Neuron (in vitro differentiated cells): ENCODE measurements at regions not wholly inside any gene's neighbourhood (a gene's known extent, or its start where the extent isn't known, plus 50 kb on each side); places are given as distances from the start of the nearest gene placed in this dataset.

Experiments
- H2AFZ ChIP-seq: one replicate; pipeline ENCODE4 v1.6.1; 2013; ENCODE audit warnings: low read depth, mild to moderate bottlenecking, inconsistent platforms, low read length, moderate library complexity
- H3K27me3 ChIP-seq: one replicate; pipeline ENCODE4 v1.6.1; 2013; ENCODE audit warnings: low read length; ENCODE audit not compliant: insufficient read depth
- H3K36me3 ChIP-seq: one replicate; pipeline ENCODE4 v1.6.1; 2013; ENCODE audit warnings: low read length; ENCODE audit not compliant: insufficient read depth
- H3K4me1 ChIP-seq: one replicate; pipeline ENCODE4 v1.6.1; 2013; ENCODE audit warnings: low read length; ENCODE audit not compliant: insufficient read depth
- H3K4me3 ChIP-seq: 2 replicates; pipeline ENCODE4 v1.5.1; 2013; ENCODE audit warnings: mild to moderate bottlenecking, low read length, moderate library complexity
- H3K9me3 ChIP-seq: one replicate; pipeline ENCODE4 v1.6.1; 2013; ENCODE audit warnings: low read length

DNA sequence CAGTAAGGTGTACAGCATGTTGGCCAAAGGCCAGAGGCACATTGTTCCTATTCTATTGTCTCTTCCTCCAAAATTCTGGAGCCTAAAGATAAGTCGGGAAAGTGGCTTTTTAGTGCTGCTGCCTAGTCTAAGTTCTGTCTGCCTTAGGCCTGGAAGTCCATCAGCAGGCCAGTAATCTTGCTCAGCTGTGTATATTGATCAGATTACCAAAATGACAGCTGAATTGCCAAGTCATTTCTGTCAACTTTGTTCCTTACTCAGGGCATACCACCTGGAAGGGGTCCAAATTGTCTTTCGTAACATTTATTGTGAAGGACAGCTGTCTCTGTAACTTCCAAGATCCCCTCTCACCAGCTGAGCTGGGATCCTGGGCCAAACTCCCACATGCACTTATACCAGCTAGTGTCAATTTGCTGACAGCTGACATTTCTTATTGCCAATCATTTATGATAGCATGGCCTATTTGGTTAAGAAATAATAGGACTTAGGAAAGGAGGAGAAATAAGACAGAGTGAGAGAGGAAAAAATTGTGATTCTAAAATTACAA is 116.8 kb upstream of the FSHR start:
- H3K4me3 ChIP-seq: no peak overlapping the region
- no peak overlapping the region for H2AFZ ChIP-seq
- H3K36me3 ChIP-seq: no peaks in the 10 kb centered on the region
- no peaks in the 10 kb centered on the region for H3K4me1 ChIP-seq
- H3K9me3 ChIP-seq: no peaks in the 10 kb centered on the region
- H3K27me3 ChIP-seq: no peaks in the 10 kb centered on the region

DNA sequence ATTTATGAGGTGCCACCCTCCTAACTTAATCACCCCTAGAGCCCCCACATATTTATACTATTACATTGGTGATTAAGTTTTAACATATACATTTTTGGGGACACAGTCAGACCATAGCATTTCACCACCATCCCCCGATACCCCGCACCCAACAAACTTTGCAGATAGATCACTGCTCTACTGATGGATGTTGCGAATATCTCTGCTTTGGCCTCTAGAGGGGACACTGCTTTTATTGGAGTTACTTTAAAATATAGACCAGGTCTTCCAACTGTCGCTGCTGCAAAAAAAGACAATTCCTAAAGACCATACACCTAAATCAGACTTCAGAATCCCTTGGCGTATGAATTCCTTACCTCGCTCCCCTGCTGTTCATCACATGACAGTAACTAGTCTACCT is 115.8 kb upstream of the FSHR start:
- Histone ChIP-seq H3K9me3 (no peaks in the 10 kb centered on the region), H3K27me3 (no peaks in the 10 kb centered on the region), H3K36me3 (no peaks in the 10 kb centered on the region), H3K4me1 (no peaks in the 10 kb centered on the region), H3K4me3 (no peak overlapping the region), H2AFZ (no peak overlapping the region)

DNA sequence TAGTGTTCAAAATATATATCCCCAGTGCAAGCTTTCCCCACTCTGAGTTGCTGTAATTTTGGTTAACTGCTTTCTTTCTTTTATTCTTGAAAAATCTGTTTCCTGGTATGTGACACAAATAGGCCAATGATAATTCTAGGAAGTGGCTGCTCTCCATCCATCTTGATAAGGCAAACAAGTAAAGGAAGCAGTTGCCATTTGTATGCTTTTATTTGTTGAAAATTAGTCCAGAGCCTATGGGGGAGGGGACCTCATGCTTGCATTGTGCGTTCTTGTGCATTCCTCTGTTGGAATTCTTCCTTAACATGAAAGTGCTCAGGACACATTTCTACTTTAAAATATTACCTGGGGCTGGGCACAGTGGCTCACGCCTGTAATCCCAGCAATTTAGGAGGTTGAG is 111.2 kb upstream of the FSHR start:
- Histone ChIP-seq H2AFZ (no peak overlapping the region), H3K4me1 (no peaks in the 10 kb centered on the region), H3K27me3 (no peaks in the 10 kb centered on the region), H3K9me3 (no peaks in the 10 kb centered on the region), H3K36me3 (no peaks in the 10 kb centered on the region), H3K4me3 (no peak overlapping the region)

DNA sequence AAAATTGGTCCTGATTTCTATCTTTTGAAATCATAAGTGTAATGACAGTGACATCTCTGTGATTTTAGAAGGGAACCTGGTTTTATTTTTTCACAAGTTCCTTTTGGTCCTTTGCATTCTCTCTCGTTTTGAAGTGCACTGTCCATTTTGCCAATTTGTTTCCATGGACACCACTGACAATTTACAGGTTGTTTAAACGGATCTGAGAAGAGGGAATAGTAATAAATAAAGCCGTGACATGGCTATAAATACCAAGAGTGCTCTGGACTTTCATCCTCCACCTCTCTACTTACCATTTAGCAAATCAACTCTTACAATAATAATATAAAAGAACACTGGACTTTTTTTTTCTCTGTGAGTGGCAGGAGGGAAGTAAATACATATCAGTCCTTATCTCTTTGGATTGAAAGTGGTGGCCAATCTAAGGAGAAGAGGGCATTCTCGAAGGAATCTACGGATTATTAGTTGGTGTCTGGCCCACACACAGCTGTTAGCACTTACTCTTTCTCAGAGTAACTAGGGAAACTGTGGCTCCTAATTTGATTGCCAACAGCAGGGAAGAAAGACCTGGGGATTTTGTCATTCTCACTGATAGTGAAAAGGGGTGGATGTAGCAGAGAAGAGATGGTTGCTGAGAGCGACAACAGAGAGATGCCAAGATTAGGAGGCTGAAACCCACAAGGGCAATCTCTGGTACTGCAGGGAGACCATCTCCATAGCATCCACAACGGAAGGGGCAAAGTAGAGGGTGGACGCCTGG is 108.7 kb upstream of the FSHR start:
- H3K4me1 ChIP-seq: no peaks in the 10 kb centered on the region
- H2AFZ ChIP-seq: no peak overlapping the region
- H3K4me3 ChIP-seq: no peak overlapping the region
- no peaks in the 10 kb centered on the region for H3K9me3 ChIP-seq
- H3K36me3 ChIP-seq: no peaks in the 10 kb centered on the region
- no peaks in the 10 kb centered on the region for H3K27me3 ChIP-seq

DNA sequence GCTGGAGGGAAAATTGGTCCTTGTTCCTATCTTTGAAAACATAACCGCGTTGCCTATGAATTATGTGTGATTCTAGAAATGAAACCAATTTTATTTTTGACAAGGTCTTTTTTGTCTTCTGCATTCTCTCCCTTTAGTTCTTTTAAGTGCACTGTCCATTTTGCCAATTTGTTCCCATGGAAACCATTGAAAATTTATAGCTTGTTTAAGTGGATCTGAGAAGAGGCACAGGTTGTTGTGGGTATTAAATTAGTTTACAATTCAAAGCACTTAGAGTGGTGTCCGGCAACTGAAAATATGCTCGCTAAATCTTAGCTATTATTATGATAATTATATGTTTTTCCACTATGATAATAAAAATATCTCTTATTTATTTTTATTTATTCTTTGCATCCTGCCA is 107.5 kb upstream of the FSHR start:
- Histone ChIP-seq H3K9me3 (no peaks in the 10 kb centered on the region), H3K4me3 (no peak overlapping the region), H2AFZ (no peak overlapping the region), H3K4me1 (no peaks in the 10 kb centered on the region), H3K36me3 (no peaks in the 10 kb centered on the region), H3K27me3 (no peaks in the 10 kb centered on the region)

DNA sequence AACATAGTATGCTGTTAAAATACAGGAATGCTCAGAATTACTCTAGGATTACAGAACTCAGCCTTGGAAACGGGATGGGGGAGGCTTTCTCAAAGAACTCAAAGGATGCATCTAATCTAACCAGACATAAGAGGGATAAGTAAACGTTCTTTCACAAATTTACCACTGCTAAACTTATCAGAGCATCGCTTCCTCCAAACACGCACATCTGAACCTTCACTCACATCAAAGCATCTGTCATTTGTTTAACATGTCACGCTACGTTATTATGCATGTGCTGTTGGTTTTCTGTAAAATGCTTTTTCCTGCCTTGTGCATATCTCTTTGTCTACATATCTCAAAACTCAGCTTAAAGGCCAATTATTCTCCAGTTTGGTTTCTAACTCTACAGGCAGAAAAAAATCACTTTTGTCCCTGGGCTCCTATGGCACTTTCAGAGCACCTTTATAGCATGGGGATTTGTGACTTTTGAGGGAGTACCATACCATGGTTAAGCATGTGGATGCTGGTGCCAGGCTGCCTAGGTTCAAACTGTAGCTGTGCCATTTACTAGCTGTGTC is 106.7 kb upstream of the FSHR start:
- Histone ChIP-seq H3K4me3 (no peak overlapping the region), H2AFZ (no peak overlapping the region), H3K27me3 (no peaks in the 10 kb centered on the region), H3K36me3 (no peaks in the 10 kb centered on the region), H3K9me3 (no peaks in the 10 kb centered on the region), H3K4me1 (no peaks in the 10 kb centered on the region)

DNA sequence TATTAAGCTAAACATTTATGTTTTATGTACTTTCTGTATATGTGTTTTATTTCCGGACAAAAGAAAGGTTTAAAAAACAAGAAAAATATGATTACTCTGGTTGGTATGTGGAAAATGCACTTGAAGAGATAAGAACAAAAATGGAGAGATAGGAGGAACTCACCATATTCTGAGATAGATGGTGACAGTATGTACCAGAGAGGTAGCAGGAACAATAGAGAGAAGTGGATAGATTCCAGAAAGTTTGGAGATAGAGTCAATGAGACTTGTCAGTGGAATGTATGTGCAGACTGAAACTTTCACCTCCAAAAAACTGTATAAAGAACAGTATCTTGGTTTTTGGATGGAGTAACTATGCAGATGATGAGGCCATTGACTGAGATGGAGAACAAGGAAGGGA is 105.6 kb upstream of the FSHR start:
- Histone ChIP-seq H3K4me3 (no peak overlapping the region), H3K9me3 (no peaks in the 10 kb centered on the region), H2AFZ (no peak overlapping the region), H3K36me3 (no peaks in the 10 kb centered on the region), H3K27me3 (no peaks in the 10 kb centered on the region), H3K4me1 (no peaks in the 10 kb centered on the region)

DNA sequence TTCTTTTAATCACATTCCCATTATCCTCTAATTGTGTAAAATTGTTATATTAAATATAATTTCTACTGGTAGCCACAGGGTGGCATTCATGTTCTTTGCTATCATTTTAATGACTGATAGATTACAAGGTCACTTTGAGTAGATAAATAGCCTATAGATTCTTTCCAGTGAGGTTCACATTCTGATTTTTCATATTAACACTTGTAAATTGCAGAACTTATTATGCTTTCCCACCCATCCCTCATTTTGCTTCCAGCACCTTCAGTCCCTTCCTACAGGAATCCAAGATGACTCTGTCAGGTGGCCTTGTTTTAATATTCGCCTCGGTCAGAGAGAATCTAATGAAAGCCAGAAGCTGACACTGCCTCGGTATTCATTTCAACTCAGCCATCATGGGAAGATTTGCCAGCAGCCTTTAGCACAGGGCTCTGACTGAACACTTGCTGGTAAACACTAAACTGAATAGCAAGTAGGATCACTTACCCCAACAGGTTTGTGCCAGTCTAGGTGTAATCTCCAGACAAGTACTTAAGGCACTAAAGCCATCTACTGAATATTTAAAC is 101.2 kb upstream of the FSHR start:
- H2AFZ ChIP-seq: no peak overlapping the region
- no peaks in the 10 kb centered on the region for H3K36me3 ChIP-seq
- H3K27me3 ChIP-seq: no peaks in the 10 kb centered on the region
- H3K9me3 ChIP-seq: no peaks in the 10 kb centered on the region
- no peaks in the 10 kb centered on the region for H3K4me1 ChIP-seq
- H3K4me3 ChIP-seq: no peak overlapping the region

DNA sequence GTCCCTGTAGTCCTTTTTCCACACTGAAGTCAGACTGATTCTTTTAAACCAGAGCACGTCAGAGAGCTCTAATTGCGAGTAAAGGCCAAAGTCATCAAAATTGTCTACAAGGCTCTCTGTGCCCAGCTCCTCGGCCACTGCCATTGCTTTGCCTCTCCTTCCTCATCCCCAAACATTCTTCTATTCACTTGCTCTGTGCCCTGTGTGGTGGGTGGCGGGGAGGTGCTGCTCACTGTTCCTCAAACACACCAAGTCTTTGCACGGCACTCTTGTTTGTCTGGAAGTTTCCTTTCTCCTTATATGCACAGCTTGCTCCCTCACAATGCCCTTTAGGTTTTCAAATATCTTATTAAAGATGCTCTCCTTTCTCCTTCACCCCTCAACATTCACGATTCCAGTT is 100.1 kb upstream of the FSHR start:
- no peaks in the 10 kb centered on the region for H3K36me3 ChIP-seq
- H2AFZ ChIP-seq: no peak overlapping the region
- no peaks in the 10 kb centered on the region for H3K9me3 ChIP-seq
- H3K4me1 ChIP-seq: no peaks in the 10 kb centered on the region
- H3K27me3 ChIP-seq: no peaks in the 10 kb centered on the region
- no peak overlapping the region for H3K4me3 ChIP-seq

DNA sequence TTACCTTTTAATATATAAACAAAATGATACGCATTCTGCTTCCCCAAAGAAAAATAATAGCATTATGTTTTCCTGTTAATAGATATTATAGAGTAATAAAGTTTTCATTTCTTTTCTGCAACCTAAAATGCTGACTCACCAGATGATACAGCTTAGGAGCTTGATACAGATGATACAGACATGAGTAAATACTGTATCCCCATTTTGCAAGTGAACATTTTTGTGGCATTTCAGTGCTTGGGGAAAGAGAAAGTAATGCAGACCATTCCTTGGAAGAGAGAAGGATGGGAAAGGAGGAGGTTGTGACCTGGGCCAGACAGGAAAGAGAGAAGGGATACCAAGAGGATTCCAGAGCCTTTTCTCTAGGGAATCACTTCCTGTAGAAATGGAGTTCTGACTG is 97.5 kb upstream of the FSHR start:
- H3K9me3 ChIP-seq: no peaks in the 10 kb centered on the region
- H3K27me3 ChIP-seq: no peaks in the 10 kb centered on the region
- no peak overlapping the region for H2AFZ ChIP-seq
- H3K36me3 ChIP-seq: no peaks in the 10 kb centered on the region
- no peak overlapping the region for H3K4me3 ChIP-seq
- no peaks in the 10 kb centered on the region for H3K4me1 ChIP-seq

DNA sequence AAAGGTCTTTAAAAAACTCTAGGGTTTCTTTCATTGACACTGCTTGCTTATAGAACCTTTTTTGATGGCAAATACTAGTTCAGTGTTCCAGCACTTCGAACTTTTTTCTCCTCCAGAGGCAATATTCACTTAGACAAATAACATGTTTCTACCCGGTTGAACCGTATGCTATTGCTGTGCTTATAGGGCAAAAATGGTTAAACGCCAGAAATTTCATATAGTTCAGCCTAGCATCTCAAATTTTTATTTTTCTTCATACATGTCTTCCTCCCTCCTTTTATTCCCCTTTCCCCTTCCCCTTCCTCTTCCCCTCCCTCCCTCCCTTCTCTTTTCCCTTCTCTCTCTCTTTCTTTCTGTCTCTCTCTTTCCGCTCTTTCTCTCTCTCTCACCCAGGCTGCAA is 96.9 kb upstream of the FSHR start:
- H3K27me3 ChIP-seq: no peaks in the 10 kb centered on the region
- H2AFZ ChIP-seq: no peak overlapping the region
- no peak overlapping the region for H3K4me3 ChIP-seq
- H3K4me1 ChIP-seq: no peaks in the 10 kb centered on the region
- no peaks in the 10 kb centered on the region for H3K36me3 ChIP-seq
- H3K9me3 ChIP-seq: no peaks in the 10 kb centered on the region

DNA sequence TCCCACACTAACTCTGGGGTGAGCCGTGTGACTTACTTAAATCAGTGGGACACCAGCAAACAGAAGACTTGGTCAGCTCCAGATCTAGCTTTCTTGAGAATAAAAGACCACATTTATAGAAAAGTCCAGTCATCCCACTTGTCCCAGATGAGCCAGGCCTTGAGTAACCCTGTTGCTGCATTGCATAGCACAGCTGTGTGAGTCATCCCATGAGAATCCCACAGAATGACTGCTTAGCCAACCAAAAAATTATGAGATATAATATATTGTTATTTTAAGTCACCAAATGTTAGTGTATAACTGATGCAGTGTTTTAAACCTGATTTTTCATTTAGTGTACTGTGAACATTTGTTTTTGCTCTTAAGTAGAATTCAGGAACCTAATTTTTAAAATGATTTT is 94.2 kb upstream of the FSHR start:
- H3K4me1 ChIP-seq: no peaks in the 10 kb centered on the region
- H3K9me3 ChIP-seq: no peaks in the 10 kb centered on the region
- H2AFZ ChIP-seq: no peak overlapping the region
- no peaks in the 10 kb centered on the region for H3K27me3 ChIP-seq
- H3K36me3 ChIP-seq: no peaks in the 10 kb centered on the region
- no peak overlapping the region for H3K4me3 ChIP-seq

DNA sequence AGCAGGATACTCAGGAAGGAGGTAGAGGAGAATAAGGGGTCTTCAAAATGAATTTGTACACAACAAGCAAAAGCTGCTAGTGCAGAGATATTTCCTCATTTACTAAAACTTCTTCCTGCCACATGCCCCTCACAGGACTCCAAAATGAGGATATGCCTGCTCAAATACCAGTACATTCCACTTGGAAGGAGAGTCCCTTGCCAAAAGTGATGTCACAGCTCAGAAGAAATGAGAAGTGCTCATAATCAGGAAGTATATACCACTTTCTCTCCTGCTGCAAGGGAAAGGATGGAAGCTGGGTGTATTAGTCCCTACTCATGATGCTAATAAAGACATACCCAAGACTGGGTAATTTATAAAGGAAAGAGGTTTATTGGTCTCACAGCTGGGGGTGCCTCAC is 87.7 kb upstream of the FSHR start:
- Histone ChIP-seq H2AFZ (no peak overlapping the region), H3K27me3 (no peaks in the 10 kb centered on the region), H3K9me3 (no peaks in the 10 kb centered on the region), H3K4me3 (no peak overlapping the region), H3K36me3 (no peaks in the 10 kb centered on the region), H3K4me1 (no peaks in the 10 kb centered on the region)
